ENCODE measurements at regions not wholly inside any gene's neighbourhood (a gene's known extent, or its start where the extent isn't known, plus 50 kb on each side); places are given as distances from the start of the nearest gene placed in this dataset.

DNA sequence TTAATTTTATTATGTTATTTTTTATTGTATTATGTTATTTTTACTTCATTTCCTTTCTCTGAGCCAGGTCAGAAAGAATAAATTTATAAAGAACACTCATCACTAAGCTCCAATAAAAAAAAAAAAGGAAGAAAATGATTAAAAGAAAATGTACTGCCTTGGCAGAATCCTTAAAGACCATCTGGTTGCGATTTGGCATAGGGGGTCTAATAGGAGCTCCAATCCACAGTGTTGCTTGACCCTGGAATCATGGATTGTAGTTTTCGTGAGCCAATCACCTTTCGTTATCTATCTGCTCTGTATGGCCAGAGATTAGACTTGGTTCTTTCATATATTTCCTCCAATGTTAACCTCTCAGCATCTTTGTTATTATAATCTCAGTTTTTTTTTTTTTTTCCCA is 421.8 kb upstream of the MCTP2 start:
- TF ChIP-seq GATA3 (IDR thresholded peaks at IDR 0.05; ENCODE audit: low read depth, low read length) = no peak
- no peak for TF ChIP-seq GATA2 (IDR thresholded peaks at IDR 0.05; ENCODE audit: low read depth, low read length)

Data from SH-SY5Y (cell line).